LoVo (cell line): ENCODE measurements at regions not wholly inside any gene's neighbourhood (a gene's known extent, or its start where the extent isn't known, plus 50 kb on each side); places are given as distances from the start of the nearest gene placed in this dataset.
"Not testable (repeated sequence)": the region's sequence is repeated elsewhere in the genome, so short reads cannot be mapped to it uniquely, and the experiment has no call there.

Experiments
- DNase-seq: peaks from one replicate; pipeline ENCODE4 v3.0.0-alpha.2; 2016; ENCODE audit warnings: low spot score

DNA sequence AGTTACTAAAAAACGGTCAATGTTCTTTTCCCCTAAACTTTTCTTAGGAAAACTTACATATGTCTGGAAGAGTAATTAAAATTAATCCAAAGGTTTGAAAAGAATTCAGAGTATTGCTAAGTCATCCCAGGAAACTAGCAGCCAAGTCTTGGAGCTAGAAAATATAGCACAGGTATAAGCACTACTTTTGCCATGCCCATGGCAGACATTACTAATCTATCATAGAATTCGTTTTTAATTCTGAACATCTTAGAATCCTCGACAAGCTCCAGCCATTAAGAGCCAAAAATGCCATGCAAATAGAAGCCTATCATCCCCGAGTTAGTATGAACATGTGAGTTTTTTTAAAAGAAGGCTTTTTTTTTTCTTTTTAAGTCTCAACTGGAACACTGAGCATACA is 395.0 kb downstream of the ZEB2 start:
- no peak for DNase-seq

DNA sequence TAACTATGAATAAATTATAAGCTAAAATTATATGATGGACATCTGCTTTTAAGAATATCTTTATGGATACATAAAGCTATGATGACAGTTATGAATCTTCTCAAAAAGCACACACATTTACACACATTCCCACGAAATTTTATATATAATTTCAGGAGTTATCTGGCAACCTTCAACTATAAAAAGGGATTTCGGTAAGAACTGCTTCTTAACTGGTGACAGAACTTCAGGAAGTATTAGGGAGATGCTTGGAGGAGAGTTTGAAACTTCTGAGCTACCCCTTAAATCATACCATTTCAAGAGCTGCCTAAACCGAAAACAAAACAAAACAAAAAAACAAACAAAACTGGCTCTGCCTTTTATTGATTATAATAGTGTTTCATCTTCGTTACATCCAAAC is 399.4 kb downstream of the ZEB2 start:
- DNase-seq, result no peak

- no peak for DNase-seq
Observed at GRCh38 chr2:144117086-144117485, 402.8 kb downstream of the ZEB2 start.

DNA sequence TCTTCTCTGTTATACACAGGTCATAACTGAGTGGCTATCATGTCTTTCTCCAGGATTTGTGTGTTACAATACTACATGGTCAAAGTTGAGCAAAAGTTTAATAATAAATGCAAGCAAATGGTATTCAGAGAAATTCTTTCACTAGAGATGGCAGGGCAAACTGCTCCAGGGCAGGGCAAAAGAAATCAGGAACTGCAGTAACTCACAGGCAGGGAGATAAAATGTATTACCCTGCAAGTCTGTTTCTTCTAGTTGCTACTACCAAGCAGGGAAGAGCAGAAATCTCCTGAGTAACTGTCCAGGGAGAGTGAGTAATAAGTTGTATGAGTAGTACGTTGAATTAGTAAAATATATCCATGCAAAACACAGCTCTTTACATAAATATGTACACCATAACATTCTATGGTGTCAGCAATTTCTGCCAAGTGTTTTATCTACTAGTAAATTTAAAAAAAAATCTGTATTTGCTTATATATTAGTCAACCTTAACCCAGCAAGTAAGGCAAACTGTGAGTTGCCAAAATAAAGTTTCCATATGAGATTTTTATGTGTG is 404.1 kb downstream of the ZEB2 start:
- DNase-seq, result no peak

DNA sequence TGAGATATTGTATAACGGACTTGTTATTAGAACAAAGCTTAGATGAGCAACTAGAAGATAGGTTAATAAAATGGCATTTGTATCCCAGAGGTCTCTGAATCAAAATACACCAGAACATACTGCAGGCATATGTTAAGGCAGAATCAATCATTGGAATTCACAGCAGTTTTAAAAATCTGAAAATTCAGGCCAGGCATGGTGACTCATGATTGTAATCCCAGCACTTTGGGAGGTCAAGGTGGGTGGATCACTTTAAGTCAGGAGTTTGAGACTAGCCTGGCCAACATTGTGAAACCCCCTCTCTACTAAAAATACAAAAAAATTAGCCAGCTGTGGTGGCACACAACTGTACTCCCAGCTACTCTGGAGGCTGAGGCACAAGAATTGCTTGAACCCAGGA is 405.2 kb downstream of the ZEB2 start:
- no peak for DNase-seq

- DNase-seq, result no peak
Observed at GRCh38 chr2:144111437-144111836, 408.5 kb downstream of the ZEB2 start.

GRCh38 chr2:144106104-144106503 is 413.8 kb downstream of the ZEB2 start:
- not testable (repeated sequence) for DNase-seq

- no peak for DNase-seq
Observed at GRCh38 chr2:144102386-144102785, 417.5 kb downstream of the ZEB2 start.

DNA sequence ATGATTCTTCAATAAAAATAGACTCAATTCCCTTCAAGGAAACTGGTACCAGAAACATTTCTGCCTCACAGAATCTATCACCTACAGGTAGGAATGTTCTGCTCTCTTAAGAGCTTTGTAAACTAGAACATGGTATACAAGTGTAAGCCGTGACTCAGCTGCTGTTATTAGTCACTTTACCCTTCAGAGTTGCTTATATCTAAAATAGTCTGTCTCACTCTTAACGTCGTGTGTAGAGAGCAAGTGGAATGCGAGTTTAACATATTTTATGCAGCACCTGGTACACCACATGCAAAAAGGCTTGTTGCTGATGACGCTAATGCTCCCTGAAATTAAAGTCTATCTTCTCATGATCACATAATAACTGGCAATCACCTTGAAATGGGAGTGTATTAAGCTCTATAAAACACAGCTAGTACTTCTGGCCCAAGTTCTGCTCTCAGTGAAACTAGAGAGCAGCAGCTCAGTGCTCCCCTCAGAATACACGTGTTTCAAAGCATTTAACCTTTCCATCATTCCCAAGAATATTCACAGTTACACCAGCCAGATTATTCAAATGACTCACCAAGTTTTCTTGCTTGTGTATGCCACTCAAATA is 420.0 kb downstream of the ZEB2 start:
- no peak for DNase-seq

DNA sequence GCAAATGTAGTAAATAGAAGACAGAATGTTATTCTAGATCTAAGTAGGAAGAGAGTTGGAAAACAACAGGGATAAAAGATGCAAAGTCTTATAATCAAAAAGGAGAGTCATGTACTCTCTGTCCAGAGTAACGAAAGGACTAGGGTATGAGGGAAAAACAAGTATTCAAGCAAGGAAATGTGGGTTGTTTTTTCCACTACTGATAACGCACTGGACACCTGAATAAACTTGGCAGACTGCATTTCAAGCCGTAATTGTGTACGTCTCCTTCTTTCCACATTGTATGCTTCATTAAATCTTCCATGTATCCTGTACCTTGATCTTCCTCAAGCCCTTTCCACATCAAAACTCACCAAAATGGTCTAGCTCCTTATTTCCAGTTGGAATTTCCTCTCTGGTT is 420.6 kb downstream of the ZEB2 start:
- DNase-seq, result no peak

GRCh38 chr2:144097440-144098225 is 422.3 kb downstream of the ZEB2 start:
- no peak for DNase-seq

GRCh38 chr2:144096531-144096930 is 423.4 kb downstream of the ZEB2 start:
- no peak for DNase-seq

DNA sequence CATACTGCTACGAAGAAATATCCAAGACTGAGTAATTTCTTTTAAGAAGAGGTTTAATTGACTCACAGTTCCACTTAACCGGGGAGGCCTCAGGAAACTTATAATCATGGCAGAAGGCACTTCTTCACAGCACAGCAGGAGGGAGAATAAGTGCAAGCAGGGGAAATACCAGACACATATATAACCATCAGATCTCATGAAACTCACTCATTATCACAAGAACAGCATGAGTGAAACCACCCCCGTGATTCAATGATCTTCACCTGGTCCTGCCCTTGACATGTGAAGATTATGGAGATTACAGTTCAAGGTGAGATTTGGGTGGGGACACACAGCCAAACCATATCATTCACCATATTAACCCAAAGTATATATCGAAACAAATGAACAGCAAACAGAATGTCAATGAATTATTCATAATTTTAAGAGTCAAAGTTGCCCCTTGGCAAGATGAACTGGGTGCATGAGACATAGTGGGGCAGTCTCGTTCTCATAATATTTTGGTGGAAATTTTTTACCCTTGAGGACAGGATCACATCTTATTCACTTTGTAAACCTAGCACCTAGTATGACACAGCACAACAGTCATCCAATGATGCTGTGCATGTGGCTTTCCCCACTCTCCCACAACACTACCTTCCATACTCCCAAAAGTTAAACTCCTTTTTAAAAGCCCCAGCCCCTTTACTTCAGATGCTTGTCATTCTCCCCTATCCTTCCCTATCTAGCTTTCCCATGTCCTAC is 425.3 kb downstream of the ZEB2 start:
- DNase-seq, result no peak

DNA sequence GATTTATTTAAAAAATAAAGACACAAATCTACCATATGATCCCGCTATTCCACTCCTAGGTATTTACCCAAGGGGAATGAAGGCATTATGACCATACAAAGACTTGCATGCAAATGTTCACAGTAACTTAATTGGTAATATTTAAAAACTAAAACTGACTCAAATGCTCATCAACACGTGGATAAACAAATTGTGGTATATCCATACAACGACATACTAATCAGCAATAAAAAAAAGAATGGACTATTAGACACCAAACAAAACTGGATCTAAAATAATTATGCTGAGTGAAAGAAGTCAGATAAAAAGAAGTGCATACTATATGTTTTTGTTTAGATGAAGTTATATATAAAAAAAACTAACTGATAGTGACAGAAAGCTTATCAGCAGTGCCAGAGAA is 428.3 kb downstream of the ZEB2 start:
- DNase-seq, result no peak

DNA sequence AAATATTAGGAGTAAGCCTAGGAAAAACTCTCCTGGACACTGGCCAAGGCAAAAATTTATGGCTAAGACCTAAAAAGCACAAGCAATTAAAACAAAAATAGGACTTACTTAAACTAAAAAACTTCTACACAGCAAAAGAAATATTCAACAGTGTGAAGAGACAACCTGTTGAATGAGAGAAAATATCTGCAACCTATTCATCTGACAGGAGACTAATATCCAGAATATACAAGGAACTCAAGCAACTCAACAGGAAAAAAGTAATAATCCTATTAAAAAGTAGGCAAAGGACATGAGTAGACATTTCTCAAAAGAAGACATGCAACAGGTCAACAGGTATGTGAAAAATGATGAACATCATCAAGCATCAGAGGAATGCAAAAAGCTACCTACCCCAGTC is 431.1 kb downstream of the ZEB2 start:
- no peak for DNase-seq

DNA sequence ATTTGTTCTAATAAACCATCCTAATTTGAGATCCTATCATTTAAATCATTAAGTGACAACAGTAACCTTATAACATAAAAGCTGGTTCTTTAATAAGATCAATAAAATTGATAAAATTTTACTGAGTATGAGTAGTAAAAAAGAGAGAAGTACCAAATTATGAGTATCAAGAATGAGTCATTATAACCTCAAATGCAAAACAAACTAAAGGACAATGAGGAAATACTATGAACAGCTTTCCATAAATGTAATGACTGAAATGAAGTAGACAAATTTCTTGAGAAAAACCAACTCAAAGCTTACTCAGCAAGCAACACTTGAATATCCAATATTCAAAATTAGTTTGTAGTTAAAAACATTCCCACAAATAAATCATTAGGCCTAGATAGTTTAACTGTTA is 433.0 kb downstream of the ZEB2 start:
- DNase-seq, result no peak

DNA sequence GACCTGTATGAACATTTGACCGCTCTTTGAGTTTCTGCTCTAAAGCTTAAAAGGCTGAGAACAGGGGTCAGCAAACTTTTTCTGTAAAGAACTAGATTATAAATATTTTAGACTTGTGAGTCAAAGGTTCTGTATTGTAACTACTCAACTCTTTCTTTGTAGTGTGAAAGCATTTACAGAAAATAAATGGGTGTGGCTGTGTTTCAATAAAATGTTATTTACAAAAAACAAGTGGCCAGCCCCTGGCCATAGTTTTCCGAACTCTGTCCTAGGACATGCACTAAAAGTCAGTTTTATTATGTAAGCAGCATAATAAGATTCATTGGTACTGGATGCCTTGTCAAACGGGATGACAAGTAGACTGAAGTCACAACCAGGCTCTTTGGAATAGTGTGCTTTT is 434.9 kb downstream of the ZEB2 start:
- no peak for DNase-seq

DNA sequence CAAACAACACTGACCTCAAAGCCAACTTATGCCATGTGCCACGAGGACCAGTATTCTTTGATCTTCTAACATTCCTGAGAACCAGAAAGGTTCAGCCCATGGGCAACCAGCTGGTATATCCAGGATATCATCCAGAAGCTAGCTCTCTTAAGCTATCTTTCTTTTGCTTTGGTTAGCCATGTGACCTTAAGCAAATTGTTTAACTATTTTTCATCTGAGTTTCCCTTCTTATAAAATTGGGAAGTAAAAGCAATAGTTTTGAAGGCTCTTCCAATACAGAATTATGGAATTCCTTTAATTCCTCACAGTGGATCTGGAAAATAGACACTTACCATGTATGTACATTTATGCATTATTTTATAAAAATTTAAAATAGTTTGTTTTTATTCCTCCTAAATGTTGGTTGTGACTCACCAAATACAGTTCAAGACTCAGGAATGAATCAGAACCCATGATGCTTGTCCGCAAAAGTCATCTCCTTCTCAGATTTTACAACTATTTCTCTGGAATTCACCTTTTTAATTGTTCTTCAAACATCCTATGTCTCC is 435.7 kb downstream of the ZEB2 start:
- no peak for DNase-seq

GRCh38 chr2:144083211-144083610 is 436.7 kb downstream of the ZEB2 start:
- DNase-seq, result no peak

- no peak for DNase-seq
Observed at GRCh38 chr2:144082777-144083176, 437.1 kb downstream of the ZEB2 start.

GRCh38 chr2:144082327-144082726 is 437.6 kb downstream of the ZEB2 start:
- DNase-seq, result no peak

DNA sequence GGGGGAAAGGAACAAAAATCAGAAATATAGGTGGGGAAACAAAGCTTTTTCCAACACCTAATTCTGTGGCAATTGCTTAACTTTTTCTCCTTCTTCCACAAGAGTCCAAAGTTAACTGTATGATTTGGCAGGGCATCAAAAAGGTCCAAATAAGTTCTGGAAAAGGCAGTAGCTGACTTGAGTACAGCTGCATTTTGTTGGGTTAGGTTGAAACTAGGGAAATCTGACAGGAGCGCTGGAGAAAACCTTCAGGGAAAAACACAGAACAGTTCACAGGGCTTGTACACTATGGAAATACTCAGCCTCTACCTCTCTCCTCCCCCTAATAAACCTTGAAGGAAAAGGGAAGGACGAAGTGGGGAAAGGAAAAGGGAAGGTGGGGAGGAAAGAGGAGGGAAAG is 438.6 kb downstream of the ZEB2 start:
- DNase-seq, result no peak

DNA sequence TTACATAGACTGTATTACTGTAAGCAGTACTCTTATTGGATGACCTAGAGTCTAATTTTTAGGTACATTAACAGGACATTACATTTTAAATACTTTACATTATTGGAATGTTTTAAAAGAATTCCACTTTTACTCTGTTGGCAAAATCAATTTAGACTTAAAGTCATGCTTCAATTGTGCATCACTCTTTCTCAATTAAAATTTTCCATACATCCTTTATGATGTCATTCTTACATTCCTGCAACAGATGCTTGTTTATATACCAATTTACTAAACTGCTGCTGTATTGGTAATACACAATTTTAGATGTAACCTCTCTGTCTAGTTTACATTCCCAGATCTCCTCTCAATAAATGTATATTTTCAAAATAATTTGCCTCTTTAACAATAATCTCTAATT is 440.1 kb downstream of the ZEB2 start:
- DNase-seq, result no peak
